B cell (primary cell): ENCODE measurements at regions not wholly inside any gene's neighbourhood (a gene's known extent, or its start where the extent isn't known, plus 50 kb on each side); places are given as distances from the start of the nearest gene placed in this dataset.

Experiments
- CTCF ChIP-seq: fragments of 200-600 bp; IDR thresholded peaks from one replicate; pipeline ENCODE4 v1.8.0; 2022; ENCODE audit warnings: antibody characterized with exemption, mild to moderate bottlenecking
- EZH2 ChIP-seq: IDR thresholded peaks from 2 replicates; pipeline ENCODE4 v1.6.1; 2012; ENCODE audit warnings: borderline replicate concordance, low read depth, mild to moderate bottlenecking, moderate library complexity, low read length; ENCODE audit not compliant: insufficient read depth, poor library complexity, severe bottlenecking

- TF ChIP-seq CTCF (no peak), EZH2 (no peak)
These were observed 615.8 kb upstream of the RGS18 start for GRCh38 chr1:191542444-191542843.
